GM19455 (cell line): ENCODE measurements at regions not wholly inside any gene's neighbourhood (a gene's known extent, or its start where the extent isn't known, plus 50 kb on each side); places are given as distances from the start of the nearest gene placed in this dataset.

Source experiments
- ATAC-seq: cut with Tn5 transposase; IDR thresholded peaks from one replicate; pipeline ENCODE4 v1.9.1; 2021; ENCODE audit not compliant: unreplicated experiment

- ATAC-seq = no peak
Observed at GRCh38 chr9:32837551-32838058, 54.3 kb downstream of the TMEM215 start.

GRCh38 chr9:32839013-32839885, 55.9 kb downstream of the TMEM215 start:
- ATAC-seq = no peak

- ATAC-seq = no peak
Observed at GRCh38 chr9:32841314-32841713, 58.0 kb downstream of the TMEM215 start.

- no peak for ATAC-seq
Observed at GRCh38 chr9:32843295-32843694, 60.0 kb downstream of the TMEM215 start.

- no peak for ATAC-seq
Observed at GRCh38 chr9:32844259-32844658, 60.9 kb downstream of the TMEM215 start.

GRCh38 chr9:32854271-32854670, 70.9 kb downstream of the TMEM215 start:
- ATAC-seq = no peak

GRCh38 chr9:32855752-32856151, 72.4 kb downstream of the TMEM215 start:
- no peak for ATAC-seq

GRCh38 chr9:32863291-32863690, 80.0 kb downstream of the TMEM215 start:
- ATAC-seq = no peak

- no peak for ATAC-seq
Observed at GRCh38 chr9:32864971-32865370, 81.6 kb downstream of the TMEM215 start.

- no peak for ATAC-seq
Observed at GRCh38 chr9:32866273-32866672, 82.9 kb downstream of the TMEM215 start.

- no peak for ATAC-seq
Observed at GRCh38 chr9:32867026-32867425, 83.7 kb downstream of the TMEM215 start.

GRCh38 chr9:32867601-32868204, 84.4 kb downstream of the TMEM215 start:
- ATAC-seq = no peak

- ATAC-seq = no peak
Observed at GRCh38 chr9:32869404-32869803, 86.1 kb downstream of the TMEM215 start.

- no peak for ATAC-seq
Observed at GRCh38 chr9:32873131-32873530, 89.8 kb downstream of the TMEM215 start.

GRCh38 chr9:32873553-32873952, 90.2 kb downstream of the TMEM215 start:
- ATAC-seq = no peak

- ATAC-seq = no peak
Observed at GRCh38 chr9:32875242-32875641, 91.9 kb downstream of the TMEM215 start.

GRCh38 chr9:32875748-32876147, 92.4 kb downstream of the TMEM215 start:
- ATAC-seq = no peak

- no peak for ATAC-seq
Observed at GRCh38 chr9:32877103-32877502, 93.8 kb downstream of the TMEM215 start.

- no peak for ATAC-seq
Observed at GRCh38 chr9:32877639-32878217, 94.4 kb downstream of the TMEM215 start.

GRCh38 chr9:32879335-32879734, 96.0 kb downstream of the TMEM215 start:
- ATAC-seq = no peak

GRCh38 chr9:32881948-32882347, 98.6 kb downstream of the TMEM215 start:
- no peak for ATAC-seq

GRCh38 chr9:32882705-32883104, 99.4 kb downstream of the TMEM215 start:
- no peak for ATAC-seq
